Loucy (cell line): ENCODE measurements at regions not wholly inside any gene's neighbourhood (a gene's known extent, or its start where the extent isn't known, plus 50 kb on each side); places are given as distances from the start of the nearest gene placed in this dataset.

ENCODE experiments used
- H2AFZ ChIP-seq: fragments of 200-600 bp; sonication (generic); 2 replicates; pipeline ENCODE4 v1.6.0; 2016; ENCODE audit warnings: antibody characterized with exemption, mild to moderate bottlenecking, low read length, moderate library complexity
- H3F3A ChIP-seq: fragments of 200-600 bp; 2 replicates; pipeline ENCODE4 v1.6.0; 2016; ENCODE audit warnings: antibody characterized with exemption, low read depth, mild to moderate bottlenecking
- H3K27me3 ChIP-seq: fragments of 200-600 bp; sonication (generic); 2 replicates; pipeline ENCODE4 v1.6.1; 2014; ENCODE audit warnings: low read length, mild to moderate bottlenecking; ENCODE audit not compliant: insufficient read depth, poor library complexity, severe bottlenecking
- H3K36me3 ChIP-seq: fragments of 200-600 bp; sonication (generic); 2 replicates; pipeline ENCODE4 v1.6.1; 2016; ENCODE audit warnings: low read length; ENCODE audit not compliant: insufficient read depth
- H3K4me1 ChIP-seq: fragments of 200-600 bp; sonication (generic); 2 replicates; pipeline ENCODE4 v1.5.1; 2014; ENCODE audit warnings: low read length, mild to moderate bottlenecking; ENCODE audit not compliant: insufficient read depth, poor library complexity, severe bottlenecking
- H3K4me2 ChIP-seq: fragments of 200-600 bp; sonication (generic); 2 replicates; pipeline ENCODE4 v1.6.0; 2014; ENCODE audit warnings: antibody characterized with exemption, low read length, low read depth, mild to moderate bottlenecking; ENCODE audit not compliant: poor library complexity, severe bottlenecking
- H3K4me3 ChIP-seq: fragments of 200-600 bp; sonication (generic); 2 replicates; pipeline ENCODE4 v1.5.1; 2014; ENCODE audit warnings: low read length, mild to moderate bottlenecking, mixed read lengths; ENCODE audit not compliant: poor library complexity, severe bottlenecking
- H3K79me2 ChIP-seq: fragments of 200-600 bp; sonication (generic); 2 replicates; pipeline ENCODE4 v1.6.1; 2014; ENCODE audit warnings: low read length; ENCODE audit not compliant: insufficient read depth
- H3K9ac ChIP-seq: fragments of 200-600 bp; sonication (generic); 2 replicates; pipeline ENCODE4 v1.6.0; 2014; ENCODE audit warnings: mild to moderate bottlenecking, low read depth, low read length, moderate library complexity; ENCODE audit not compliant: poor library complexity, severe bottlenecking
- H3K9me2 ChIP-seq: fragments of 200-600 bp; sonication (generic); replicated peaks from 2 replicates; pipeline ENCODE4 v1.6.1; 2016; ENCODE audit warnings: low read depth, low read length, mixed read lengths
- H3K9me3 ChIP-seq: fragments of 200-600 bp; sonication (generic); 2 replicates; pipeline ENCODE4 v1.6.1; 2014; ENCODE audit warnings: mild to moderate bottlenecking, antibody characterized with exemption, low read length, low read depth; ENCODE audit not compliant: insufficient read depth
- H4K20me1 ChIP-seq: fragments of 200-600 bp; sonication (generic); 2 replicates; pipeline ENCODE4 v1.6.0; 2014; ENCODE audit warnings: antibody characterized with exemption, low read length, mild to moderate bottlenecking; ENCODE audit not compliant: insufficient read depth, poor library complexity, severe bottlenecking
- EZH2phosphoT487 ChIP-seq: fragments of 200-600 bp; IDR thresholded peaks from 2 replicates; pipeline ENCODE4 v1.6.1; 2018; ENCODE audit warnings: antibody characterized with exemption, mild to moderate bottlenecking, moderate library complexity, borderline replicate concordance
- TF ChIP-seq, protein P1 (sequence below): fragments of 200-600 bp; sonication (generic); conservative IDR thresholded peaks from 2 replicates; pipeline ENCODE4 v1.5.1; 2014; ENCODE audit warnings: mild to moderate bottlenecking, antibody characterized with exemption, low read length

DNA sequence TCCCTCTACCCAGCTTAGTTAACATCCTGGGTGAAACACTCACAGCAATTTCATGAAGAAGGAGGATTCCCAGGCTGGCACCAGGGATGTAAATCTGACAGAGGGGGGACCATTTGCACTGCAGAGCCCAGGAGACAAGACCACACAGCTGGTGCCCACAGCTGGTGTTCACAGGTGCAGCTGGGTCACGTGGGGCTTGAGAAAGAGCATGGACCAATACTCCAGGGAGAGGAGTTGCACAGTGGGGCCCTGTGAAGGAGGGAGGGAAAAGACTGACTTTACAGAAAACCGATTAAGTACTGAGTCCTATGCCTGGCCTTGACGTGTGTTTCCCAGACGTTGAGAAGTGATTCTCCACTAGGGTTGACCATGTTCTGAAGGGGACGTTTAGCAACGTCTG, 1316.7 kb upstream of the TMEM132C start:
- H3K9ac ChIP-seq = peak overlapping the region; percentile 33
- H4K20me1 ChIP-seq = no peaks in the 10 kb centered on the region
- no peaks in the 10 kb centered on the region for H3K9me2 ChIP-seq
- H3K9me3 ChIP-seq = no peaks in the 10 kb centered on the region
- no peaks in the 10 kb centered on the region for H3K36me3 ChIP-seq
- no peaks in the 10 kb centered on the region for H3F3A ChIP-seq
- TF ChIP-seq, protein P1, sequence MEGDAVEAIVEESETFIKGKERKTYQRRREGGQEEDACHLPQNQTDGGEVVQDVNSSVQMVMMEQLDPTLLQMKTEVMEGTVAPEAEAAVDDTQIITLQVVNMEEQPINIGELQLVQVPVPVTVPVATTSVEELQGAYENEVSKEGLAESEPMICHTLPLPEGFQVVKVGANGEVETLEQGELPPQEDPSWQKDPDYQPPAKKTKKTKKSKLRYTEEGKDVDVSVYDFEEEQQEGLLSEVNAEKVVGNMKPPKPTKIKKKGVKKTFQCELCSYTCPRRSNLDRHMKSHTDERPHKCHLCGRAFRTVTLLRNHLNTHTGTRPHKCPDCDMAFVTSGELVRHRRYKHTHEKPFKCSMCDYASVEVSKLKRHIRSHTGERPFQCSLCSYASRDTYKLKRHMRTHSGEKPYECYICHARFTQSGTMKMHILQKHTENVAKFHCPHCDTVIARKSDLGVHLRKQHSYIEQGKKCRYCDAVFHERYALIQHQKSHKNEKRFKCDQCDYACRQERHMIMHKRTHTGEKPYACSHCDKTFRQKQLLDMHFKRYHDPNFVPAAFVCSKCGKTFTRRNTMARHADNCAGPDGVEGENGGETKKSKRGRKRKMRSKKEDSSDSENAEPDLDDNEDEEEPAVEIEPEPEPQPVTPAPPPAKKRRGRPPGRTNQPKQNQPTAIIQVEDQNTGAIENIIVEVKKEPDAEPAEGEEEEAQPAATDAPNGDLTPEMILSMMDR = no peak
- no peak for TF ChIP-seq EZH2phosphoT487
- H2AFZ ChIP-seq = no peak overlapping the region
- no peaks in the 10 kb centered on the region for H3K27me3 ChIP-seq
- no peaks in the 10 kb centered on the region for H3K79me2 ChIP-seq
- H3K4me3 ChIP-seq = peak overlapping the region; percentile 15
- peak overlapping the region; percentile 66 for H3K4me2 ChIP-seq
- H3K4me1 ChIP-seq = peaks cover 38% of the 10 kb centered on the region

- TF ChIP-seq, protein P1 = no peak
- TF ChIP-seq EZH2phosphoT487 = no peak
- H2AFZ ChIP-seq = 0 out of 2 replicates have a peak overlapping the region, but pooled peaks have one; percentile 21
These were observed 1314.6 kb upstream of the TMEM132C start for GRCh38 chr12:126952096-126953007.

DNA sequence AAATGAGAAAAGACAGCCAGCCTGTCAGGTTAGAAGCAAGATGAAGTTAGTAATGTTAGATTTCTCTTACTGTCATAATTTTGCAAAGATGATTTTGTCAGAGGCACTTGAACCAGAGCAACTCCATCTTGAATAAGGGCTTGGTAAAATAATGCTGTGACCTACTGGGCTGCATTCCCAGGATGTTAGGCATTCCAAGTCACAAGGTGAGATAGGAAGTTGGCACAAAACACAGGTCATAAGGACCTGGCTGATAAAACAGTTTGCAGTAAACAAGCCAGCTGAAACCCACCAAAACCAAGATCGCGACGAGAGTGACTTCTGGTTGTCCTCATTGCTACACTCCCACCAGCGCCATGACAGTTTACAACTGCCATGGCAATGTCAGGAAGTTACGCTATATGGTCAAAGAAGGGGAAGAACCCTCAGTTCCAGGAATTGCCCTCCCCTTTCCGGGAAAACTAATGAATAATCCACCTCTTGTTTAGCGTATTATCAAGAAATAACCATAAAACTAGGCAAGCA, 1313.5 kb upstream of the TMEM132C start:
- Histone ChIP-seq H2AFZ (no peak overlapping the region), H3K4me1 (peaks cover 38% of the 10 kb centered on the region), H3K9me2 (no peaks in the 10 kb centered on the region), H3K79me2 (no peaks in the 10 kb centered on the region; the same call in 1 of the 2 replicates), H3K27me3 (no peaks in the 10 kb centered on the region), H3K36me3 (no peaks in the 10 kb centered on the region), H3K9ac (no peak overlapping the region), H3K4me2 (no peak overlapping the region), H3F3A (no peaks in the 10 kb centered on the region), H3K9me3 (no peaks in the 10 kb centered on the region), H3K4me3 (no peak overlapping the region), H4K20me1 (no peaks in the 10 kb centered on the region)
- TF ChIP-seq, protein P1 = no peak
- TF ChIP-seq EZH2phosphoT487 = no peak

More at GRCh38 chr12:126952096-126953007, 1314.6 kb upstream of the TMEM132C start:
- H3F3A ChIP-seq = no peaks in the 10 kb centered on the region
- H3K9me3 ChIP-seq = no peaks in the 10 kb centered on the region
- H3K4me2 ChIP-seq = peak overlapping the region; percentile 18
- no peak overlapping the region for H3K9ac ChIP-seq
- no peaks in the 10 kb centered on the region for H3K9me2 ChIP-seq
- H3K4me3 ChIP-seq = no peak overlapping the region
- H4K20me1 ChIP-seq = no peaks in the 10 kb centered on the region
- H3K36me3 ChIP-seq = no peaks in the 10 kb centered on the region
- H3K27me3 ChIP-seq = no peaks in the 10 kb centered on the region
- peaks cover 38% of the 10 kb centered on the region for H3K4me1 ChIP-seq
- no peaks in the 10 kb centered on the region for H3K79me2 ChIP-seq
